Forelimb muscle (tissue), 1 donor: ENCODE measurements at regions not wholly inside any gene's neighbourhood (a gene's known extent, or its start where the extent isn't known, plus 50 kb on each side); places are given as distances from the start of the nearest gene placed in this dataset.
"Not testable (repeated sequence)": the region's sequence is repeated elsewhere in the genome, so short reads cannot be mapped to it uniquely, and the experiment has no call there.

ENCODE experiments used
- DNase-seq: peaks from one replicate; pipeline ENCODE4 v3.0.0-alpha.2; 2013; ENCODE audit warnings: low read depth

DNA sequence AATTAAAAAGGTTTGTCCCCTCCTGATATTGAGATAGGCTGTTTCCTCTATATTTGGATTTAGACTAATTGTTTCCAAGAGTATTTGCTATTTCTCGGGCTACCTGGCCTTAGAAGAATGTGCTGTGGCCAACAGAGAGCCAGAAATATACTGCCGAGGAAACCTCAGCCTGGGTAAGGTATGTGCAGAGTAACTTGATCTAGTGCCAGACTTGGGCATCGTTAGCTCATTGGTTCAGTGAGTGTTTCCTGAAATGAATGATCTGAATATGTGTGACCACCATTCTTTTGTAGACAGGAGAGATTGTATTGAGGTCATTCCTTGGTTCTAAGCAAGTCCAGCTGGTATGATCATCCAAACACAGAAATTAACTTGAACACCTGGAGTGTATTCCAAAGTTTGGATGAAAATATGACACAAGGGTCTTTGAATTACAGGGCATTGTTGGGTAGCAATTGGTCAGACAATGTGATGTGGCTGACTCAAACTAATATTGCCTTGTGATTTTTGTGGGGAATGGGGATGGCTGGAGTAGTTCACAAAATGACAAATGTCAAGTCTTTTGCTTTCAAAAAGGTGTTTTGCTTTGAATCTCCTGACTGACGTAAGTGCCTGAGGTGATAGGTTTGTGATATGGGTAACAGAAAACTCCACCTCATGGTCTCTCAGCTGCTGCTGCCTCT, 100.2 kb upstream of the CXCL13 start:
- no peak for DNase-seq

DNA sequence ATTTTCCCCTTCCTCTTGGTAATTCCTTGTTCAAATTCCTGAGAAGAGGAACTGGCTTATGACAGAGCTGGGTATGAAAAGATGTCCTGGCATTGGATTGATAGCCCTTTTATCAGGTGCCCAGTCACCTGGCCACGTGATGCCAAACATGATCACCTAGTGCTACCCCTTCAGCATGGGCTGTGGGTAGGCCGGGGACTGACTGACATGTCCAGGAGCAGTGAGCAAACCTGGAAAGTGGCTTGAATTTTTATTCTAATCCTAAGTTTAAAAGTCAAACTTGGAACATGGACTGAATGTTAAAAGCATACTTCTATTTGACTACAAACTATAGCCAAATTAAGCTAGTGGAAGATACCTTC, 99.7 kb upstream of the CXCL13 start:
- DNase-seq = no peak

DNA sequence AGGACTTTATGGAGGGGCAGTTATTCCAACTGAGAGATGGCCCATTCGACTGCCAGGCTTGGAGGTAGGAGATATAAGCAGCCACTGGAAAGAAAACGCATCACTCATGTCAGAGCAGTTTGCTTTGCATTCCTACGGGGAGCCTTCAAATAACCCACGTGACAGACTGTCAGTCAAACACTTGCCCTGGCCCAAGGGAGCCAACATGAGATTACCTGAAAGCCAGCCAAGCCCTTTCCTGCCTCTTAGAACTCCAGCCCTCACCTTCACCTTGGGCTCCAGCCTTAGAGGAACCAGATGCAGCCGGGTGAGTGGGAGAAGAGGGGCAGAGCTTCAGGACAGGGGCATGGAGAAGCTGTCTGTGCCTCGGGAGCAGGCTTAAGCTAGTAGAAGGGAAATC, 95.3 kb upstream of the CXCL13 start:
- DNase-seq = no peak

DNA sequence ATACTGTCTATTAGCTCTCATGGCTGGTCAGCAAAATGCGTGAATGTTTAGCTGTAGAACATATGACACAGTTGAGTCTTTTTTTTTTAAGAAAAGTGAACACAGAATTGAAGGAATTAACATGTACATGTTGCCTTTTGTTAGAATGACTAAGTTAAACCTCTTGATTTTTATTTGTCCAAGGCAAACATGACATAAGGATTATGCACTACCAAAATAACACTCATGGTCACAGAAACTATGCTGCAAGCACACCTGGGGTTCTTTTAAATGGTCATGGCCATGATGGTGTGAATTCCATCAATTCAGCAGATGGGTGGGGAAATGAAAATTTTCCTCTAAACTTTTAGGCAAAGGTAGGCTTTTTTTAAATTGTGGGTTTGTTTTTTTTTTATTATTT, 80.1 kb upstream of the CXCL13 start:
- DNase-seq = no peak

DNA sequence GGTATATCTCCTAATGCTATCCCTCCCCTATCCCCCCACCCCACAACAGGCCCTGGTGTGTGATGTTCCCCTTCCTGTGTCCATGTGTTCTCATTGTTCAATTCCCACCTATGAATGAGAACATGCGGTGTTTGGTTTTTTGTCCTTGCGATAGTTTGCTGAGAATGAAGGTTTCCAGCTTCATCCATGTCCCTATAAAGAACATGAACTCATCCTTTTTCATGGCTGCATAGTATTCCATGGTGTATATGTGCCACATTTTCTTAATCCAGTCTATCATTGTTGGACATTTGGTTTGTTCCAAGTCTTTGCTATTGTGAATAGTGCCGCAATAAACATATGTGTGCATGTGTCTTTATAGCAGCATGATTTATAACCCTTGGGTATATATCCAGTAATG, 77.7 kb upstream of the CXCL13 start:
- DNase-seq = not testable (repeated sequence)

DNA sequence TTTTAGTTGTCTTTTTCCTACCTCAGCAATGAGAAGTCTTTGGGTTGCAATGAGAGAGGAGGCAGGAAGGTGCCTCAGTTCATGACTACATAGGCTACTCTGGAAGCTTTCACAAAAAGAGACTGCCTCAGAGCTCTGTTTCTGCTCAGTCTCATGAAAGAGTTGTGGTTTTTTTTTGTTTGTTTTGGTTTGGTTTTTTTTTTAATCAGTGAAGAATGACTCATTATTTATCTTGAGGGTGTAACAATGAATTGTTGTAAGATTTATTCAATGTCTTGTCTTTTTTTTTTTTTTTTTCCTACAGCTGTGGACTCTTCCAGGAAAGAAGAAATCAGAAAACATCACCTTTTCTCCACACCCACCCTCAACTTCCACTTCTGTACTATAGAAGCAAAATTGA, 67.5 kb upstream of the CXCL13 start:
- no peak for DNase-seq

DNA sequence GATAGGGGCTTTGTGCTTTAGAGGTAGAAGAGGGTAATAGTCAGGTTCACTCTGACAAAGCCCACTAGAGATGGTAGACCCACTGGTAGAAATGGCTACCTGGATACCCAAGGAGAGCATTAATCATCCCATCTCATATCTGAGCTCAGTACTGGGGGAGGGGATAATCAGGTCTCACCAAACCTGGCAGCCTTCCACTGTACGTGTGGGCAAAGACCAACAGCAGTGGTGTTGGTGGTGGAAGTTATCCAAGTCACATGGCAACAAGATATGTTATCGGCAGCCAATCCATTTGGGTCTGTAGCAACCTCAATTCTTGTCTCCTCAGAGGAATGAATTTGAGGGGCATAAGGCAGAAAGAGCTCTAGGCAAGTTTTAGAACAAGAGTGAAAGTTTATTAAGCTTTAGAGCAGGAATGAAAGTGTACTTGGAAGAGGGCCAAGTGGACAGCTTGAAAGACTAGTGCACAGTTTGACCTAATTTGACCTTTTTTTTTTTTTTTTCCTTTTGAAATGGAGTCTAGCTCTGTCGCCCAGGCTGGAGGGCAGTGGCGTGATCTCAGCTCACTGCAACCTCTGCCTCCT, 67.0 kb upstream of the CXCL13 start:
- no peak for DNase-seq
